Ectodermal cell (in vitro differentiated cells): ENCODE measurements at regions not wholly inside any gene's neighbourhood (a gene's known extent, or its start where the extent isn't known, plus 50 kb on each side); places are given as distances from the start of the nearest gene placed in this dataset.
A peak's percentile ranks its signal among the peaks of the same experiment; 100 is the strongest.

Source experiments
- H3K27ac ChIP-seq: 2 replicates; pipeline ENCODE4 v1.7.0; 2013; ENCODE audit warnings: mild to moderate bottlenecking, low read depth, low read length; ENCODE audit not compliant: insufficient read depth, poor library complexity, severe bottlenecking
- H3K27me3 ChIP-seq: 2 replicates; pipeline ENCODE4 v1.7.0; 2013; ENCODE audit warnings: mild to moderate bottlenecking, low read length; ENCODE audit not compliant: insufficient read depth, control insufficient read depth, poor library complexity, severe bottlenecking
- H3K36me3 ChIP-seq: one replicate; pipeline ENCODE4 v1.7.0; 2013; ENCODE audit warnings: low read length; ENCODE audit not compliant: control insufficient read depth, insufficient read depth
- H3K4me1 ChIP-seq: one replicate; pipeline ENCODE4 v1.7.0; 2013; ENCODE audit warnings: low read length; ENCODE audit not compliant: control insufficient read depth, insufficient read depth
- H3K4me3 ChIP-seq: 2 replicates; pipeline ENCODE4 v1.7.0; 2013; ENCODE audit warnings: low read depth, low read length, control low read depth; ENCODE audit not compliant: insufficient read depth
- H3K9me3 ChIP-seq: 2 replicates; pipeline ENCODE4 v1.7.0; 2013; ENCODE audit warnings: mild to moderate bottlenecking, low read length, moderate library complexity; ENCODE audit not compliant: control insufficient read depth
- WGBS, 2 experiments: methylation state at CpG; one replicate each; pipeline ENCODE4 v1.1.7; 2013; ENCODE audit warnings: missing lambda C conversion rate in 2 of 2; 5-methylcytosine and 5-hydroxymethylcytosine counted together

GRCh38 chr3:157752956-157753786 lies 250.0 kb upstream of the VEPH1 start:
- Histone ChIP-seq H3K4me1 (peaks cover 10% of the 10 kb centered on the region), H3K9me3 (no peaks in the 10 kb centered on the region), H3K27me3 (no peaks in the 10 kb centered on the region), H3K36me3 (no peaks in the 10 kb centered on the region), H3K27ac (peak overlapping the region; percentile 86), H3K4me3 (no peak overlapping the region)
- 85 to 100% methylated on average over 2 to 3 of the region's 5 CpGs for WGBS, 2 experiments

DNA sequence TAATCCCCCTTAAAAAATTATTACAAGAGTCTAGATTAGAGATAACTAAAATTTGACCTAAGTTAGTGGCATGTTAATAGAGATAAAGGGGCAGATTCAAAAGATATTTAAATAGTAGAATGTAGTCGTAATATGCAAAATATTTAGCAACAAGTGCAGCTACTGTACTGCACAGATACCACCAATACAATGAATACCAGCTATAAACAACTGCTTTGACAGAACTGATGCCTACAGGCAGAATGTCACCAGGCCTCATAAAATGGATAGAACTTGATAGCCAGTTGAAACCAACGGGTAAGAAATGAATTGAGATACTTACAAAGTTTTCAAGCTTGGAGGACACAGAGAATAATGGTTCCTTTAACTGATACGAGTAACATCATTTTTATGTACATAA lies 249.3 kb upstream of the VEPH1 start:
- Histone ChIP-seq H3K9me3 (no peaks in the 10 kb centered on the region), H3K4me1 (peaks cover 10% of the 10 kb centered on the region), H3K27ac (no peak overlapping the region), H3K27me3 (no peaks in the 10 kb centered on the region), H3K4me3 (no peak overlapping the region), H3K36me3 (no peaks in the 10 kb centered on the region)
- 95 to 97% methylated on average over 2 of the region's 3 CpGs for WGBS, 2 experiments

DNA sequence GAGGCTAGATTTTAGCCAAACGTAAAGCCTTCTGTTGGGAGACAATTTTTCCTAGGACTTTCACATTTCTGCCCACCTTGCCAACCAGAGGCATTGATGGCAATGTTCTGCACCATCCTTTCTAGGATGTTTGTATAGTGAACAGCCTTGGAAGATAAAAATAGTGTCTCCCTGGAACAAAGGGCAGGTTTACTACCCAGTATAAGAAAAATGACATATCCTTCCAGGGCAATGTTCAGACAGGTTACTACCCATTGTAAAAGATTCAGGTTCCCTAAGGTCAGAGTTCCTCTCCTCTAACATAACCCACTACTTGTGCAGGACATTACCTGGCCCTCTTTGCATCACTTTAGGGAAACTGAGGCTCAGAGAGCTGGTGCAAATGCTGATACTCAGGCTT lies 248.2 kb upstream of the VEPH1 start:
- Histone ChIP-seq H3K4me1 (peaks cover 10% of the 10 kb centered on the region), H3K36me3 (no peaks in the 10 kb centered on the region), H3K27ac (no peak overlapping the region), H3K27me3 (no peaks in the 10 kb centered on the region), H3K9me3 (no peaks in the 10 kb centered on the region), H3K4me3 (no peak overlapping the region)
- WGBS, 2 experiments, result 87 to 93% methylated on average over 1 of the region's 1 CpG

DNA sequence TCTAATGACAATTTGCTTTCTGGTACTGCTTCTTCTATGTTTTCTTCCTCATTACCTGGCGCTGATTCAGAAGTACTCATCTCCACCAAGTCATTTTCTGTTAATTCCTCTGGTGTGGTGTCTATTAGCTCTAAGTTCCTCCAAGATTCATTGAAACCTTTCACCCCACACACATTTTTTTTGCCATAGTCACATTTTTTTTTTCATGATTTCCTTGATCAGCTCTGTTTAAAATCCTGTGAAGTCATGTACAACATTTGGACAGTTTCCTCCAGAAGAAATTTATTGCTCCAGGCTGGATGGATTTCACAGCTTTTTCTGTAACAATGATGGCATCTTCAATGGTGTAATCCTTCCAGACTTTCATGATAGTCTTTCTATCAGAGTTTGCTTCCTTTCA lies 243.2 kb upstream of the VEPH1 start:
- no peak overlapping the region for H3K27ac ChIP-seq
- no peak overlapping the region for H3K4me3 ChIP-seq
- H3K4me1 ChIP-seq, result no peaks in the 10 kb centered on the region
- 92 to 95% methylated on average over 1 of the region's 1 CpG for whole genome bisulfite sequencing, 2 experiments
- H3K9me3 ChIP-seq, result no peaks in the 10 kb centered on the region
- H3K36me3 ChIP-seq, result no peaks in the 10 kb centered on the region
- H3K27me3 ChIP-seq, result no peaks in the 10 kb centered on the region

DNA sequence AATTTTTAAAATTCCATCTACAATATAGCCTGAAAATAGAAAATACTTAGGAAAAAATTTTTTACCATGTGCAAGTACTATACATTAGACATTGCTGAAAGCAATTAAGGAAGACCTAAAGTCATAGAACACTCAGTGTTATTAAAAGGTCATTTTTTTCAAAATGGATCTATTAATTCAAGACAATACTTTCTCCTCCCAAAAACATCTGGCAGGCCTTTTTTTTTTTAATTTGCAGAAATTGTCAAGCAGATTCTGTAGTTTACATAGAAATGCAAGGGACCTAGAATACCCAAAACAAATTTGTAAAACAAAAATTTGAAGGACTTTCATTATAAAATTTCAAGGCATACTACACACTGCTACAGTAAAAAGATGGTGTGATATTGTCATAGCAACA lies 238.4 kb upstream of the VEPH1 start:
- Histone ChIP-seq H3K4me1 (no peaks in the 10 kb centered on the region), H3K9me3 (no peaks in the 10 kb centered on the region), H3K36me3 (no peaks in the 10 kb centered on the region), H3K27me3 (no peaks in the 10 kb centered on the region), H3K4me3 (no peak overlapping the region), H3K27ac (no peak overlapping the region)

- no peak overlapping the region for H3K4me3 ChIP-seq
- no peak overlapping the region for H3K27ac ChIP-seq
- no peaks in the 10 kb centered on the region for H3K27me3 ChIP-seq
- no peaks in the 10 kb centered on the region for H3K4me1 ChIP-seq
- WGBS, 2 experiments, result 83 to 88% methylated on average over 5 of the region's 5 CpGs
- H3K36me3 ChIP-seq, result no peaks in the 10 kb centered on the region
- H3K9me3 ChIP-seq, result no peaks in the 10 kb centered on the region
Observed at GRCh38 chr3:157738441-157738840, 235.2 kb upstream of the VEPH1 start.

DNA sequence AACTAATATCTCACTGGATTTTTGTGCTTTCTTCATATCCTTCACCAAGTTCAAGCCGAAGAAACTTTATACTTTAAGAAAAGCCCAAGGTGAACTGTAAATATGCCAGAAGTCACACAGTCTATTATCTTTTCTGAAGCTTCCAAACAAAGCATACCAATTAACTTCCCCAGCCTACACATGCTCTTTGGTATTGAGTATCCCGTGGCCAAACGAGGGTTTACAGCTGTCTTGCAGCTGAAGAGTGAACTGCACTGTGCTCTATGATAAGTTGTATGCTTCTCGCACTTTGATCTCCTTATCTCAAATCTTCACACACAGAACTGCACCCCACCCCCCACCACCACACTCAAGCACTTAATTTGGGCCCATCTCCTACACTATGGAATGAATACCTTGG lies 215.6 kb upstream of the VEPH1 start:
- 92% methylated on average over 4 of the region's 4 CpGs for WGBS, 2 experiments
- Histone ChIP-seq H3K9me3 (no peaks in the 10 kb centered on the region), H3K4me3 (no peak overlapping the region), H3K4me1 (no peaks in the 10 kb centered on the region), H3K27me3 (no peaks in the 10 kb centered on the region), H3K27ac (no peak overlapping the region), H3K36me3 (no peaks in the 10 kb centered on the region)

DNA sequence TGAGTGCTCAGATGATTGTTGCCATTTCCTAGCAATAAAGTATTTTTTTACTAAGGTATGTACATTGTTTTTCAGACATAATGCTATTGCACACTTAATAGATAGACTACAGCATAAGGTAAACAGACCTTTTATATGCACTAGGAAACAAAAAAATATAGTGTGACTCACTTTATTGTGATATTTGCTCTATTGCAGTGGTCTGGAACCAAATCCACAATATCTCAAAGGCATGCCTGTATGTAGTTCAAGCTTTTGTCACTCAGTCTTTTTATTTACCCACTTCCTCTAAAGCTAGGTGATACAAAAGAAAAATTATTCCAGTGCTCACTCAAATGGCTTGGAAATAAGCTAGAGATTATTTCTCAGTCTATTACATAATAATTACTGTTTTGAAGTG lies 209.9 kb upstream of the VEPH1 start:
- no peaks in the 10 kb centered on the region for H3K36me3 ChIP-seq
- no peaks in the 10 kb centered on the region for H3K4me1 ChIP-seq
- no peak overlapping the region for H3K27ac ChIP-seq
- H3K9me3 ChIP-seq, result no peaks in the 10 kb centered on the region
- no peak overlapping the region for H3K4me3 ChIP-seq
- no peaks in the 10 kb centered on the region for H3K27me3 ChIP-seq

DNA sequence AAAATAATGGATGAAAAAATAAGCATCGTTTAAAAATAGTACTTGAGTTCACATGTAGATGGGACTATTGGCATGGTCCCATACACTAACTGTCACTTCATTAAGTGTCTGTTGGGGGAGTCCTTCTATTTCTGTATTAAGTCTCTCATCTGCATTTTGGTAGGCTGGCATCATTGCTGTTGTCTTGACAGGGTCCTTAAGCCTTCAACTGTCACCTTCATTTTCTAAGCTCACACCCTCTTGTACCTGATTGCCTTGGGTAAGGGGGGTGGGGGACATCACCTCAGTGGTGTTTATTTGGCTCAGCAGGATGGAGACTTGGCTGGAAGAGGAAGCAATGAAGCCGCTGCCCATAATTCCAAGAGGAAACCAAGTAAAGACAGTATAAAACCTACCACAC lies 202.0 kb upstream of the VEPH1 start:
- Histone ChIP-seq H3K4me1 (no peaks in the 10 kb centered on the region), H3K9me3 (no peaks in the 10 kb centered on the region), H3K27me3 (no peaks in the 10 kb centered on the region), H3K27ac (no peak overlapping the region), H3K36me3 (no peaks in the 10 kb centered on the region), H3K4me3 (no peak overlapping the region)
- 89 to 91% methylated on average over 2 of the region's 2 CpGs for WGBS, 2 experiments

- no peak overlapping the region for H3K27ac ChIP-seq
- H3K27me3 ChIP-seq, result no peaks in the 10 kb centered on the region
- no peaks in the 10 kb centered on the region for H3K4me1 ChIP-seq
- 81 to 88% methylated on average over 3 of the region's 3 CpGs for WGBS, 2 experiments
- no peak overlapping the region for H3K4me3 ChIP-seq
- no peaks in the 10 kb centered on the region for H3K9me3 ChIP-seq
- no peaks in the 10 kb centered on the region for H3K36me3 ChIP-seq
Observed at GRCh38 chr3:157700405-157700804, 197.2 kb upstream of the VEPH1 start.

GRCh38 chr3:157695586-157695985 lies 192.4 kb upstream of the VEPH1 start:
- Histone ChIP-seq H3K9me3 (no peaks in the 10 kb centered on the region), H3K27me3 (no peaks in the 10 kb centered on the region), H3K27ac (no peak overlapping the region), H3K4me1 (no peaks in the 10 kb centered on the region), H3K36me3 (no peaks in the 10 kb centered on the region), H3K4me3 (no peak overlapping the region)
